ENCODE measurements at regions not wholly inside any gene's neighbourhood (a gene's known extent, or its start where the extent isn't known, plus 50 kb on each side); places are given as distances from the start of the nearest gene placed in this dataset.

GRCh38 chr1:98385652-98386051, 275.9 kb upstream of the SNX7 start:
- WGBS, 2 donors = 70 to 78% methylated on average over 1 of the region's 1 CpG

GRCh38 chr1:98384461-98385141, 276.9 kb upstream of the SNX7 start:
- Histone ChIP-seq H3K9me3 (no peaks in the 10 kb centered on the region), H3K27me3 (no peaks in the 10 kb centered on the region), H3K4me3 (no peak overlapping the region), H3K27ac (no peak overlapping the region), H3K36me3 (no peaks in the 10 kb centered on the region), H3K4me1 (no peaks in the 10 kb centered on the region)
- FAIRE-seq (no peak), DNase-seq (no peak), ATAC-seq (no peak)
- 57 to 58% methylated on average over 6 of the region's 6 CpGs for WGBS, 2 donors
- intact Hi-C loops (cut with DNase I) = no loop called here
- TF ChIP-seq CTCF (IDR thresholded peaks at IDR 0.05) = no peak

More at GRCh38 chr1:98385652-98386051, 275.9 kb upstream of the SNX7 start:
- intact Hi-C loops (cut with DNase I) = no loop called here
- Histone ChIP-seq H3K27me3 (no peaks in the 10 kb centered on the region), H3K27ac (no peak overlapping the region), H3K9me3 (no peaks in the 10 kb centered on the region), H3K36me3 (no peaks in the 10 kb centered on the region), H3K4me1 (no peaks in the 10 kb centered on the region), H3K4me3 (no peak overlapping the region)
- ATAC-seq (no peak), FAIRE-seq (no peak), DNase-seq (no peak)
- no peak for TF ChIP-seq CTCF (IDR thresholded peaks at IDR 0.05)

- ATAC-seq (no peak), DNase-seq (no peak), FAIRE-seq (no peak)
- Histone ChIP-seq H3K27ac (no peak overlapping the region), H3K4me3 (no peak overlapping the region), H3K36me3 (no peaks in the 10 kb centered on the region), H3K4me1 (no peaks in the 10 kb centered on the region), H3K9me3 (no peaks in the 10 kb centered on the region), H3K27me3 (no peaks in the 10 kb centered on the region)
- WGBS, 2 donors = 51 to 54% methylated on average over 5 of the region's 5 CpGs
- no peak for TF ChIP-seq CTCF (IDR thresholded peaks at IDR 0.05)
- intact Hi-C loops (cut with DNase I) = no loop called here
These were observed 278.4 kb upstream of the SNX7 start for GRCh38 chr1:98382986-98383740.

GRCh38 chr1:98382586-98382985, 278.9 kb upstream of the SNX7 start:
- FAIRE-seq (no peak), DNase-seq (no peak), ATAC-seq (no peak)
- no peak overlapping the region for H3K4me3 ChIP-seq
- intact Hi-C loops (cut with DNase I) = no loop called here
- 72 to 81% methylated on average over 2 of the region's 2 CpGs for WGBS, 2 donors
- no peak overlapping the region for H3K27ac ChIP-seq
- H3K9me3 ChIP-seq = no peaks in the 10 kb centered on the region
- no peak for TF ChIP-seq CTCF (IDR thresholded peaks at IDR 0.05)
- H3K27me3 ChIP-seq = no peaks in the 10 kb centered on the region
- H3K36me3 ChIP-seq = no peaks in the 10 kb centered on the region
- no peaks in the 10 kb centered on the region for H3K4me1 ChIP-seq

GRCh38 chr1:98374098-98374497, 287.4 kb upstream of the SNX7 start:
- Histone ChIP-seq H3K27me3 (no peaks in the 10 kb centered on the region), H3K4me3 (no peak overlapping the region), H3K9me3 (no peaks in the 10 kb centered on the region), H3K36me3 (no peaks in the 10 kb centered on the region), H3K27ac (no peak overlapping the region), H3K4me1 (no peaks in the 10 kb centered on the region)
- ATAC-seq (no peak), DNase-seq (no peak), FAIRE-seq (no peak)
- 86 to 88% methylated on average over 2 of the region's 2 CpGs for WGBS, 2 donors
- intact Hi-C loops (cut with DNase I) = no loop called here
- no peak for TF ChIP-seq CTCF (IDR thresholded peaks at IDR 0.05)

Measured in pancreas (tissue), 10 donors.